Adrenal gland (tissue), 9 donors: ENCODE measurements at regions not wholly inside any gene's neighbourhood (a gene's known extent, or its start where the extent isn't known, plus 50 kb on each side); places are given as distances from the start of the nearest gene placed in this dataset.

ENCODE experiments used
- DNase-seq, 7 donors: peaks; one replicate each; pipeline ENCODE4 v3.0.0-alpha.2; 2019 to 2020
- H3K27ac ChIP-seq, 5 donors: fragments of 200-600 bp; sonication (generic) in 4 of 5; 1 replicate in 3 of 5; 2 replicates in 2 of 5; pipeline versions ENCODE4 v1.5.1 to v1.8.0; 2016 to 2020; ENCODE audit warnings: mild to moderate bottlenecking in 1 of 5
- H3K27me3 ChIP-seq: fragments of 200-600 bp; 2 replicates; pipeline ENCODE4 v1.8.0; 2021
- H3K36me3 ChIP-seq, 2 donors: fragments of 200-600 bp; replicated peaks in 1 of 2; 1 replicate in 1 of 2; 2 replicates in 1 of 2; pipeline versions ENCODE4 v1.5.1 to v1.8.0; 2018 to 2022
- H3K4me1 ChIP-seq, 2 donors: fragments of 200-600 bp; replicated peaks in 1 of 2; 1 replicate in 1 of 2; 2 replicates in 1 of 2; pipeline versions ENCODE4 v1.5.1 to v1.8.0; 2018 to 2021
- H3K4me3 ChIP-seq, 4 donors: fragments of 200-600 bp; sonication (generic) in 3 of 4; one replicate each; pipeline ENCODE4 v1.5.1; 2016 to 2018
- H3K9me3 ChIP-seq, 3 donors: fragments of 200-600 bp; sonication (generic) in 1 of 3; replicated peaks in 1 of 3; 1 replicate in 2 of 3; 2 replicates in 1 of 3; pipeline versions ENCODE4 v1.5.1 to v1.8.0; 2016 to 2021
- CTCF ChIP-seq, 6 experiments: fragments of 450-650 bp in 4 of 6; fragments of 200-600 bp in 2 of 6; sonication (generic) in 1 of 6; IDR thresholded peaks; 1 replicate in 5 of 6; 2 replicates in 1 of 6; pipeline versions ENCODE4 v1.5.1 to v1.8.0; 2016 to 2021; ENCODE audit warnings: antibody characterized with exemption in 6 of 6, mild to moderate bottlenecking in 2 of 6, moderate library complexity in 1 of 6
- POLR2A ChIP-seq, 2 donors: fragments of 450-650 bp; IDR thresholded peaks; one replicate each; pipeline ENCODE4 v1.6.1; 2017; ENCODE audit warnings: antibody characterized with exemption in 2 of 2, mild to moderate bottlenecking in 2 of 2, moderate library complexity in 1 of 2
- WGBS, 4 donors: extraction: QIAGEN DNeasy Blood & Tissue Kit in 2 of 4; methylation state at CpG; one replicate each; pipeline versions ENCODE4 v1.1.5 to v1.1.7; 2013 to 2017; 5-methylcytosine and 5-hydroxymethylcytosine counted together
- intact Hi-C, 2 donors: fragments of 100-400 bp; cut with DNase I; formaldehyde crosslinking; loops; one replicate each; pipeline versions ENCODE4 v1.14.1 to v1.15.0; 2022 to 2023
- donor health status: healthy with polysubstance abuse.
- donor health status: Bipolar disorder and iron deficiency.
- donor health status: DM: yes; HTN: yes; CAD: no.
- donor health status: DM: no; HTN: no; CAD: no.
- donor health status: DM: no; HTN: no; CAD: no.

GRCh38 chr1:187563191-187563590, 734.4 kb downstream of the PLA2G4A start:
- TF ChIP-seq POLR2A (IDR thresholded peaks at IDR 0.05) (no peak), CTCF (IDR thresholded peaks at IDR 0.05) (no peak)
- Histone ChIP-seq H3K36me3 (no peaks in the 10 kb centered on the region), H3K4me1 (no peaks in the 10 kb centered on the region), H3K27me3 (no peaks in the 10 kb centered on the region), H3K27ac (no peak overlapping the region), H3K4me3 (no peak overlapping the region), H3K9me3 (no peaks in the 10 kb centered on the region)
- no peak for DNase-seq
- 75 to 90% (median 82%) methylated on average over 1 to 3 of the region's 3 CpGs for WGBS, 4 donors
- intact Hi-C loops, result no loop called here

GRCh38 chr1:187566354-187566753, 737.6 kb downstream of the PLA2G4A start:
- Histone ChIP-seq H3K27me3 (no peaks in the 10 kb centered on the region), H3K4me1 (no peaks in the 10 kb centered on the region), H3K9me3 (no peaks in the 10 kb centered on the region), H3K27ac (no peak overlapping the region), H3K36me3 (no peaks in the 10 kb centered on the region), H3K4me3 (no peak overlapping the region)
- intact Hi-C loops, result no loop called here
- no peak for DNase-seq
- TF ChIP-seq CTCF (IDR thresholded peaks at IDR 0.05), result no peak
- TF ChIP-seq POLR2A (IDR thresholded peaks at IDR 0.05), result no peak
- WGBS, 4 donors, result 84 to 95% (median 87%) methylated on average over 1 of the region's 1 CpG

- TF ChIP-seq CTCF (IDR thresholded peaks at IDR 0.05), result no peak
- TF ChIP-seq POLR2A (IDR thresholded peaks at IDR 0.05), result no peak
- WGBS, 4 donors, result 60 to 81% (median 68%) methylated on average over 2 of the region's 2 CpGs
- Histone ChIP-seq H3K9me3 (no peaks in the 10 kb centered on the region), H3K36me3 (no peaks in the 10 kb centered on the region), H3K27me3 (no peaks in the 10 kb centered on the region), H3K4me3 (no peak overlapping the region), H3K4me1 (no peaks in the 10 kb centered on the region), H3K27ac (no peak overlapping the region)
- no peak for DNase-seq
- intact Hi-C loops, result no loop called here
These were observed 739.3 kb downstream of the PLA2G4A start for GRCh38 chr1:187568067-187568466.

- H3K36me3 ChIP-seq, result no peaks in the 10 kb centered on the region
- intact Hi-C loops, result no loop called here
- TF ChIP-seq CTCF (IDR thresholded peaks at IDR 0.05) (no peak), POLR2A (IDR thresholded peaks at IDR 0.05) (no peak)
- no peaks in the 10 kb centered on the region for H3K4me1 ChIP-seq
- 79 to 91% (median 82%) methylated on average over 2 of the region's 2 CpGs for WGBS, 4 donors
- no peak overlapping the region for H3K27ac ChIP-seq
- H3K9me3 ChIP-seq, result no peaks in the 10 kb centered on the region
- DNase-seq, result no peak
- H3K27me3 ChIP-seq, result no peaks in the 10 kb centered on the region
- no peak overlapping the region for H3K4me3 ChIP-seq
These were observed 741.4 kb downstream of the PLA2G4A start for GRCh38 chr1:187570166-187570565.
